WERI-Rb-1 (cell line): ENCODE measurements at regions not wholly inside any gene's neighbourhood (a gene's known extent, or its start where the extent isn't known, plus 50 kb on each side); places are given as distances from the start of the nearest gene placed in this dataset.
"Not testable (repeated sequence)": the region's sequence is repeated elsewhere in the genome, so short reads cannot be mapped to it uniquely, and the experiment has no call there.

Experiments used
- DNase-seq: peaks from one replicate; pipeline ENCODE4 v3.0.0-alpha.2; 2020
- H3K27ac ChIP-seq: fragments of 250-450 bp; sonication (Bioruptor Pico); 2 replicates; pipeline ENCODE4 v1.5.1; 2020; ENCODE audit warnings: mild to moderate bottlenecking, moderate library complexity
- H3K27me3 ChIP-seq: fragments of 250-450 bp; sonication (Bioruptor Pico); 2 replicates; pipeline ENCODE4 v1.5.1; 2021; ENCODE audit warnings: mild to moderate bottlenecking, low read depth, moderate library complexity; ENCODE audit not compliant: insufficient read depth, severe bottlenecking
- H3K36me3 ChIP-seq: fragments of 250-450 bp; sonication (Bioruptor Pico); 2 replicates; pipeline ENCODE4 v1.5.1; 2020; ENCODE audit warnings: mild to moderate bottlenecking, moderate library complexity
- H3K4me3 ChIP-seq: 2 replicates; pipeline ENCODE4 v1.5.1; 2011; ENCODE audit warnings: low read depth, mild to moderate bottlenecking, control low read depth, low read length
- H3K9me3 ChIP-seq: fragments of 250-450 bp; sonication (Bioruptor Pico); 2 replicates; pipeline ENCODE4 v1.5.1; 2021; ENCODE audit warnings: mild to moderate bottlenecking, moderate library complexity; ENCODE audit not compliant: severe bottlenecking
- TF ChIP-seq, protein P1 (sequence below): IDR thresholded peaks from 2 replicates; pipeline ENCODE4 v1.5.1; 2011; ENCODE audit warnings: low read depth, mild to moderate bottlenecking, control low read depth, inconsistent platforms, low read length

- DNase-seq = no peak
- Histone ChIP-seq H3K9me3 (no peaks in the 10 kb centered on the region), H3K27ac (no peak overlapping the region), H3K4me3 (no peak overlapping the region), H3K27me3 (no peaks in the 10 kb centered on the region), H3K36me3 (no peaks in the 10 kb centered on the region)
- TF ChIP-seq, protein P1, sequence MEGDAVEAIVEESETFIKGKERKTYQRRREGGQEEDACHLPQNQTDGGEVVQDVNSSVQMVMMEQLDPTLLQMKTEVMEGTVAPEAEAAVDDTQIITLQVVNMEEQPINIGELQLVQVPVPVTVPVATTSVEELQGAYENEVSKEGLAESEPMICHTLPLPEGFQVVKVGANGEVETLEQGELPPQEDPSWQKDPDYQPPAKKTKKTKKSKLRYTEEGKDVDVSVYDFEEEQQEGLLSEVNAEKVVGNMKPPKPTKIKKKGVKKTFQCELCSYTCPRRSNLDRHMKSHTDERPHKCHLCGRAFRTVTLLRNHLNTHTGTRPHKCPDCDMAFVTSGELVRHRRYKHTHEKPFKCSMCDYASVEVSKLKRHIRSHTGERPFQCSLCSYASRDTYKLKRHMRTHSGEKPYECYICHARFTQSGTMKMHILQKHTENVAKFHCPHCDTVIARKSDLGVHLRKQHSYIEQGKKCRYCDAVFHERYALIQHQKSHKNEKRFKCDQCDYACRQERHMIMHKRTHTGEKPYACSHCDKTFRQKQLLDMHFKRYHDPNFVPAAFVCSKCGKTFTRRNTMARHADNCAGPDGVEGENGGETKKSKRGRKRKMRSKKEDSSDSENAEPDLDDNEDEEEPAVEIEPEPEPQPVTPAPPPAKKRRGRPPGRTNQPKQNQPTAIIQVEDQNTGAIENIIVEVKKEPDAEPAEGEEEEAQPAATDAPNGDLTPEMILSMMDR = no peak
Observed at GRCh38 chr7:17097668-17098297, 200.7 kb upstream of the AHR start.

GRCh38 chr7:17098515-17098914, 199.9 kb upstream of the AHR start:
- no peaks in the 10 kb centered on the region for H3K9me3 ChIP-seq
- H3K36me3 ChIP-seq = no peaks in the 10 kb centered on the region
- no peaks in the 10 kb centered on the region for H3K27me3 ChIP-seq
- TF ChIP-seq, protein P1 = no peak
- DNase-seq = no peak
- no peak overlapping the region for H3K4me3 ChIP-seq
- H3K27ac ChIP-seq = no peak overlapping the region

- no peak overlapping the region for H3K4me3 ChIP-seq
- no peaks in the 10 kb centered on the region for H3K36me3 ChIP-seq
- no peaks in the 10 kb centered on the region for H3K27me3 ChIP-seq
- no peaks in the 10 kb centered on the region for H3K9me3 ChIP-seq
- TF ChIP-seq, protein P1 = no peak
- no peak for DNase-seq
- H3K27ac ChIP-seq = no peak overlapping the region
Observed at GRCh38 chr7:17099083-17099973, 199.1 kb upstream of the AHR start.

DNA sequence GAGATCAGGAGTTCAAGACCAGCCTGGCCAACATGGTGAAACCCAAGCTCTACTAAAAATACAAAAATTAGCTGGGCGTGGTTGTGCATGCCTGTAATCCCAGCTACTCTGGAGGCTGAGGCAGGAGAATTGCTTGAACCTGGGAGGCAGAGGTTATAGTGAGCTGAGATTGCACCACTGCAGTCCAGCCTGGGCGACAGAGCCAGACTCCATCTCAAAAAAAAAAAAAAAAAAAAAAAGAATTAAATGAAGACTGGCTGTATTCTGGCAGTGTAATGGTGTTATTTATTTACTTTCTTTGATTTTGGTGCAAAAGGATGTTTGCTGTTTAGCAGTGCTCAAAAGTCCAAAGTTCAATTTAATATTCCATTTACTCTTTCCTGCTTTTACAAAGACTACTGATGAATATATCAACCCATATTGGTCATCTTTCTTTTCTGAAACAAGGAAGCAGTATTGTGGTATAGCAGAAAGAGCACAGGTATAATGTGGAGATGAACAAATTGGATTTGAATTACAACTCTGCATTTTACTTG, 198.4 kb upstream of the AHR start:
- not testable (repeated sequence) for H3K27me3 ChIP-seq, H3K27ac ChIP-seq, H3K4me3 ChIP-seq, DNase-seq, H3K36me3 ChIP-seq, H3K9me3 ChIP-seq

GRCh38 chr7:17101207-17101696, 197.2 kb upstream of the AHR start:
- DNase-seq = no peak
- no peak overlapping the region for H3K4me3 ChIP-seq
- no peaks in the 10 kb centered on the region for H3K9me3 ChIP-seq
- H3K36me3 ChIP-seq = no peaks in the 10 kb centered on the region
- no peak overlapping the region for H3K27ac ChIP-seq
- no peaks in the 10 kb centered on the region for H3K27me3 ChIP-seq
- TF ChIP-seq, protein P1 = no peak

DNA sequence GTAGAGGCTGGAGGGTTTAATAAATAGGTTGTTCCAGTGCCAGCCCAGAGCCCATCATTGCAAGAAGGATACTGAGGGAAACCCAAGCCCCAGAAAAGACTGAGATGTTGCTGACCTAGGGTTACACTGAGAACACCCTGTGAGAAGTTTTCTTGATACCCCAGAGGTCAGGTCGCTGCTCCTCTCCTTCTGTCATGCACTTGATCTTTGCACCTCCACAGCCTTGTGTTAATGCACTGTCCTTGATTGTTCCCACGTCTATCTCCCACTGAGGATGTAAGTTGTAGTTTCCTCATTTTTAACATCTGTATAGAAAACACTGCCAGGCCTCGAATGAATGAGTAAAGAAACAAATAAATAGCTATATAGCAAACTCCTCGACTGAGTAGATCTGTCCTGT, 195.3 kb upstream of the AHR start:
- DNase-seq = no peak

More for the DNA sequence above, 195.3 kb upstream of the AHR start:
- Histone ChIP-seq H3K27ac (no peak overlapping the region), H3K36me3 (no peaks in the 10 kb centered on the region), H3K9me3 (no peaks in the 10 kb centered on the region), H3K27me3 (no peaks in the 10 kb centered on the region), H3K4me3 (no peak overlapping the region)
- TF ChIP-seq, protein P1 = no peak
